Activated naive CD4-positive, alpha-beta T cell (primary cell): ENCODE measurements at regions not wholly inside any gene's neighbourhood (a gene's known extent, or its start where the extent isn't known, plus 50 kb on each side); places are given as distances from the start of the nearest gene placed in this dataset.

Experiments
- DNase-seq, 4 experiments: peaks; one replicate each; lab custom pipeline; 2025; lab: John Stamatoyannopoulos, UW

GRCh38 chr2:60294901-60295635, 258.4 kb downstream of the BCL11A start:
- no peak for DNase-seq

- DNase-seq = no peak
These were observed 261.2 kb downstream of the BCL11A start for GRCh38 chr2:60292242-60292641.

- no peak for DNase-seq
These were observed 262.9 kb downstream of the BCL11A start for GRCh38 chr2:60290509-60290908.

- no peak for DNase-seq
These were observed 267.7 kb downstream of the BCL11A start for GRCh38 chr2:60285626-60286316.

- DNase-seq = no peak
These were observed 269.8 kb downstream of the BCL11A start for GRCh38 chr2:60283626-60284025.

- DNase-seq = no peak
These were observed 270.6 kb downstream of the BCL11A start for GRCh38 chr2:60282886-60283285.

GRCh38 chr2:60281730-60282129, 271.7 kb downstream of the BCL11A start:
- DNase-seq = no peak

- DNase-seq = no peak
These were observed 273.2 kb downstream of the BCL11A start for GRCh38 chr2:60280238-60280637.

- no peak for DNase-seq
These were observed 274.5 kb downstream of the BCL11A start for GRCh38 chr2:60278906-60279305.

GRCh38 chr2:60275958-60276357, 277.5 kb downstream of the BCL11A start:
- no peak for DNase-seq

GRCh38 chr2:60273836-60274235, 279.6 kb downstream of the BCL11A start:
- DNase-seq = no peak

GRCh38 chr2:60271713-60272112, 281.7 kb downstream of the BCL11A start:
- DNase-seq = no peak

GRCh38 chr2:60271131-60271530, 282.3 kb downstream of the BCL11A start:
- DNase-seq = no peak

GRCh38 chr2:60268661-60269060, 284.8 kb downstream of the BCL11A start:
- no peak for DNase-seq

- no peak for DNase-seq
These were observed 285.4 kb downstream of the BCL11A start for GRCh38 chr2:60268032-60268431.

- DNase-seq = no peak
These were observed 286.3 kb downstream of the BCL11A start for GRCh38 chr2:60267122-60267521.

GRCh38 chr2:60262178-60262577, 291.3 kb downstream of the BCL11A start:
- no peak for DNase-seq

- no peak for DNase-seq
These were observed 292.7 kb downstream of the BCL11A start for GRCh38 chr2:60260639-60261296.

- DNase-seq = no peak
These were observed 293.7 kb downstream of the BCL11A start for GRCh38 chr2:60259781-60260180.

- DNase-seq = no peak
These were observed 300.8 kb downstream of the BCL11A start for GRCh38 chr2:60252581-60253150.

- no peak for DNase-seq
These were observed 302.2 kb downstream of the BCL11A start for GRCh38 chr2:60251247-60251646.

GRCh38 chr2:60249879-60250278, 303.6 kb downstream of the BCL11A start:
- DNase-seq = no peak

- no peak for DNase-seq
These were observed 306.0 kb downstream of the BCL11A start for GRCh38 chr2:60247471-60247870.
